Prostate gland (tissue), 2 donors: ENCODE measurements at regions not wholly inside any gene's neighbourhood (a gene's known extent, or its start where the extent isn't known, plus 50 kb on each side); places are given as distances from the start of the nearest gene placed in this dataset.
A peak's percentile ranks its signal among the peaks of the same experiment; 100 is the strongest.

Experiments used
- DNase-seq: peaks from one replicate; pipeline ENCODE4 v3.0.0-alpha.2; 2019; ENCODE audit warnings: low spot score
- H3K27ac ChIP-seq, 2 donors: fragments of 200-600 bp; sonication (generic); 2 replicates each; pipeline ENCODE4 v1.5.1; 2017 to 2019
- H3K27me3 ChIP-seq: fragments of 200-600 bp; sonication (generic); replicated peaks from 2 replicates; pipeline ENCODE4 v1.5.1; 2019; ENCODE audit not compliant: insufficient read depth
- H3K36me3 ChIP-seq, 2 donors: fragments of 200-600 bp; sonication (generic); 1 replicate in 1 of 2; 2 replicates in 1 of 2; pipeline versions ENCODE4 v1.5.1 to v1.8.1; 2017 to 2019
- H3K4me1 ChIP-seq: fragments of 200-600 bp; sonication (generic); replicated peaks from 2 replicates; pipeline ENCODE4 v1.5.1; 2019
- H3K4me3 ChIP-seq, 2 donors: fragments of 200-600 bp; sonication (generic); 2 replicates each; pipeline ENCODE4 v1.5.1; 2017 to 2019
- H3K9me3 ChIP-seq: fragments of 200-600 bp; sonication (generic); 2 replicates; pipeline ENCODE4 v1.5.1; 2017
- POLR2A ChIP-seq: fragments of 450-650 bp; IDR thresholded peaks from one replicate; pipeline ENCODE4 v1.6.1; 2016; ENCODE audit warnings: antibody characterized with exemption, mild to moderate bottlenecking
- POLR2AphosphoS5 ChIP-seq: sonication (generic); formaldehyde crosslinking; IDR thresholded peaks from one replicate; pipeline ENCODE4 v1.6.1; 2017; ENCODE audit warnings: antibody characterized with exemption
- WGBS: methylation state at CpG from one replicate; pipeline ENCODE4 v1.1.5; 2018; 5-methylcytosine and 5-hydroxymethylcytosine counted together
- intact Hi-C: fragments of 100-400 bp; cut with DNase I; formaldehyde crosslinking; loops from one replicate; pipeline ENCODE4 v1.14.2; 2022
- TF ChIP-seq, protein P1 (sequence below), 4 experiments: fragments of 200-600 bp in 2 of 4; fragments of 450-650 bp in 2 of 4; sonication (generic) in 2 of 4; IDR thresholded peaks; 1 replicate in 3 of 4; 2 replicates in 1 of 4; pipeline ENCODE4 v1.5.1; 2016 to 2019; ENCODE audit warnings: antibody characterized with exemption in 4 of 4, mild to moderate bottlenecking in 2 of 4, moderate library complexity in 2 of 4

GRCh38 chr15:62795700-62796695 is 246.5 kb upstream of the TPM1 start:
- 94% methylated on average over 20 of the region's 20 CpGs for WGBS
- no peaks in the 10 kb centered on the region for H3K36me3 ChIP-seq
- no peak for TF ChIP-seq POLR2A
- TF ChIP-seq, protein P1, sequence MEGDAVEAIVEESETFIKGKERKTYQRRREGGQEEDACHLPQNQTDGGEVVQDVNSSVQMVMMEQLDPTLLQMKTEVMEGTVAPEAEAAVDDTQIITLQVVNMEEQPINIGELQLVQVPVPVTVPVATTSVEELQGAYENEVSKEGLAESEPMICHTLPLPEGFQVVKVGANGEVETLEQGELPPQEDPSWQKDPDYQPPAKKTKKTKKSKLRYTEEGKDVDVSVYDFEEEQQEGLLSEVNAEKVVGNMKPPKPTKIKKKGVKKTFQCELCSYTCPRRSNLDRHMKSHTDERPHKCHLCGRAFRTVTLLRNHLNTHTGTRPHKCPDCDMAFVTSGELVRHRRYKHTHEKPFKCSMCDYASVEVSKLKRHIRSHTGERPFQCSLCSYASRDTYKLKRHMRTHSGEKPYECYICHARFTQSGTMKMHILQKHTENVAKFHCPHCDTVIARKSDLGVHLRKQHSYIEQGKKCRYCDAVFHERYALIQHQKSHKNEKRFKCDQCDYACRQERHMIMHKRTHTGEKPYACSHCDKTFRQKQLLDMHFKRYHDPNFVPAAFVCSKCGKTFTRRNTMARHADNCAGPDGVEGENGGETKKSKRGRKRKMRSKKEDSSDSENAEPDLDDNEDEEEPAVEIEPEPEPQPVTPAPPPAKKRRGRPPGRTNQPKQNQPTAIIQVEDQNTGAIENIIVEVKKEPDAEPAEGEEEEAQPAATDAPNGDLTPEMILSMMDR (IDR thresholded peaks at IDR 0.05): no peak
- no peak overlapping the region for H3K4me3 ChIP-seq
- H3K9me3 ChIP-seq: no peaks in the 10 kb centered on the region
- DNase-seq: no peak
- no peaks in the 10 kb centered on the region for H3K27me3 ChIP-seq
- no peaks in the 10 kb centered on the region for H3K4me1 ChIP-seq
- H3K27ac ChIP-seq: no peak overlapping the region
- intact Hi-C loops: no loop called here

GRCh38 chr15:62797171-62797570 is 245.4 kb upstream of the TPM1 start:
- 98% methylated on average over 15 of the region's 15 CpGs for WGBS
- DNase-seq: no peak
- intact Hi-C loops: no loop called here
- TF ChIP-seq POLR2A (no peak), POLR2AphosphoS5 (no peak)
- TF ChIP-seq, protein P1 (IDR thresholded peaks at IDR 0.05): no peak
- no peaks in the 10 kb centered on the region for H3K9me3 ChIP-seq
- no peaks in the 10 kb centered on the region for H3K36me3 ChIP-seq
- no peak overlapping the region for H3K4me3 ChIP-seq
- H3K27ac ChIP-seq: no peak overlapping the region
- no peaks in the 10 kb centered on the region for H3K27me3 ChIP-seq
- H3K4me1 ChIP-seq: no peaks in the 10 kb centered on the region

GRCh38 chr15:62798536-62798935 is 244.0 kb upstream of the TPM1 start:
- intact Hi-C loops: no loop called here
- TF ChIP-seq, protein P1 (IDR thresholded peaks at IDR 0.05): no peak
- TF ChIP-seq POLR2AphosphoS5 (no peak), POLR2A (no peak)
- no peaks in the 10 kb centered on the region for H3K9me3 ChIP-seq
- H3K4me3 ChIP-seq: no peak overlapping the region
- H3K4me1 ChIP-seq: no peaks in the 10 kb centered on the region
- H3K27me3 ChIP-seq: no peaks in the 10 kb centered on the region
- 86% methylated on average over 5 of the region's 5 CpGs for WGBS
- no peaks in the 10 kb centered on the region for H3K36me3 ChIP-seq
- no peak overlapping the region for H3K27ac ChIP-seq
- DNase-seq: no peak

- H3K4me3 ChIP-seq: no peak overlapping the region
- H3K36me3 ChIP-seq: no peaks in the 10 kb centered on the region
- TF ChIP-seq, protein P1 (IDR thresholded peaks at IDR 0.05): no peak
- TF ChIP-seq POLR2A: no peak
- TF ChIP-seq POLR2AphosphoS5: no peak
- 93% methylated on average over 6 of the region's 6 CpGs for WGBS
- H3K27ac ChIP-seq: no peak overlapping the region
- no peaks in the 10 kb centered on the region for H3K27me3 ChIP-seq
- H3K9me3 ChIP-seq: no peaks in the 10 kb centered on the region
- intact Hi-C loops: no loop called here
- H3K4me1 ChIP-seq: no peaks in the 10 kb centered on the region
- DNase-seq: no peak
These were observed 243.5 kb upstream of the TPM1 start for GRCh38 chr15:62799037-62799436.

DNA sequence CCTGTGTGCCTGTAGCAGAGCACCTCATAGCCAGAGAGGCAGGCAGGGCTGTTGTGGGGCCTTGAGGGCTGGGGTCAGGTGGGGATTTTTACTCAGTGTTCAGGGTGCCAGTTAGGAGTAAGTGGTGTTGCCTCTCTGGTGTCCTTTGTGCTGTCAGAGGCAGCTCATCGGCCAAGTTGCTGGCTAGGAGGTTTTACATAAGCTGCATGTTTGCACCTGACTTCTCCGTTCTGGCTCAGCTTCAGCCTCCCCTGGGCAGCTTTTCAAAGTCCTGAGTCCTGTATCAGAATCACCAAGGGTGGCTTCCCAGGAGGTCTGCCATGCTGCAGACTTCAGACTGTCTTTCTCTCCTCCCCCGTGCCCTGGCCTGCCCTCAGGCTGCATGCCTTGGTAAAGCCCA is 242.6 kb upstream of the TPM1 start:
- WGBS: 38% methylated on average over 3 of the region's 3 CpGs

More for the DNA sequence above, 242.6 kb upstream of the TPM1 start:
- no peaks in the 10 kb centered on the region for H3K27me3 ChIP-seq
- H3K27ac ChIP-seq: no peak overlapping the region
- H3K9me3 ChIP-seq: no peaks in the 10 kb centered on the region
- no peaks in the 10 kb centered on the region for H3K4me1 ChIP-seq
- peak; percentile 36 for DNase-seq
- no peaks in the 10 kb centered on the region for H3K36me3 ChIP-seq
- intact Hi-C loops: no loop called here
- TF ChIP-seq, protein P1 (IDR thresholded peaks at IDR 0.05): no peak
- no peak for TF ChIP-seq POLR2A
- no peak for TF ChIP-seq POLR2AphosphoS5
- no peak overlapping the region for H3K4me3 ChIP-seq
